Uterus (tissue), 2 donors: ENCODE measurements at regions not wholly inside any gene's neighbourhood (a gene's known extent, or its start where the extent isn't known, plus 50 kb on each side); places are given as distances from the start of the nearest gene placed in this dataset.

Experiments used
- CTCF ChIP-seq, 4 experiments: fragments of 200-600 bp in 2 of 4; fragments of 450-650 bp in 2 of 4; sonication (generic) in 2 of 4; IDR thresholded peaks; one replicate each; pipeline ENCODE4 v1.5.1; 2016 to 2019; ENCODE audit warnings: antibody characterized with exemption in 4 of 4, mild to moderate bottlenecking in 2 of 4, moderate library complexity in 1 of 4
- POLR2A ChIP-seq, 2 donors: fragments of 450-650 bp; IDR thresholded peaks; one replicate each; pipeline ENCODE4 v1.6.1; 2016; ENCODE audit warnings: antibody characterized with exemption in 2 of 2, mild to moderate bottlenecking in 1 of 2, moderate library complexity in 1 of 2

GRCh38 chr12:12010277-12011039, 60.3 kb upstream of the BCL2L14 start:
- no peak for TF ChIP-seq CTCF (IDR thresholded peaks at IDR 0.05)
- TF ChIP-seq POLR2A (IDR thresholded peaks at IDR 0.05) = no peak
